RPMI7951 (cell line): ENCODE measurements at regions not wholly inside any gene's neighbourhood (a gene's known extent, or its start where the extent isn't known, plus 50 kb on each side); places are given as distances from the start of the nearest gene placed in this dataset.
"Not testable (repeated sequence)": the region's sequence is repeated elsewhere in the genome, so short reads cannot be mapped to it uniquely, and the experiment has no call there.

Experiments
- DNase-seq: peaks from one replicate; pipeline ENCODE4 v3.0.0-alpha.2; 2012; ENCODE audit warnings: low read depth

- peak; percentile 33 for DNase-seq
Observed at GRCh38 chr2:145931781-145932395, 1412.0 kb upstream of the ZEB2 start.

DNA sequence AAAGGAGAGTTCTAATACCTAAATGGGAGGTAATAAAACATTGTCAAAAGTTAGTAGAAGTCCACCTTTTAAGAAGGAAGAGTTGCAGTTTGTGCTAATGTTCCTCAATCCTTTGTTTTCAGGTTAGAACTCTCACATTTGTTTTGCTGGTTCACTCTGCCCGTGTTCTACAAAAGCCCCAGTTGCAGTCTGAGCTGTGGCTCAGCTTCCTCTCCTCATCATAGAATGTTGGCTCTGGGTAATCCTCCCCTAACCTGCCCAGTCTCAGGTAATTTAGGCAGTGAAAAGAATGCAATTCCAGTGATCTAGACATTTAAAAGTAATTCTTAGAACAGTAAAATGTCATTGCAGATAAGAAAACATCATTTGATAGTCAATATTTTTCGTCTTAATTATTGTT is 1410.4 kb upstream of the ZEB2 start:
- DNase-seq: no peak

DNA sequence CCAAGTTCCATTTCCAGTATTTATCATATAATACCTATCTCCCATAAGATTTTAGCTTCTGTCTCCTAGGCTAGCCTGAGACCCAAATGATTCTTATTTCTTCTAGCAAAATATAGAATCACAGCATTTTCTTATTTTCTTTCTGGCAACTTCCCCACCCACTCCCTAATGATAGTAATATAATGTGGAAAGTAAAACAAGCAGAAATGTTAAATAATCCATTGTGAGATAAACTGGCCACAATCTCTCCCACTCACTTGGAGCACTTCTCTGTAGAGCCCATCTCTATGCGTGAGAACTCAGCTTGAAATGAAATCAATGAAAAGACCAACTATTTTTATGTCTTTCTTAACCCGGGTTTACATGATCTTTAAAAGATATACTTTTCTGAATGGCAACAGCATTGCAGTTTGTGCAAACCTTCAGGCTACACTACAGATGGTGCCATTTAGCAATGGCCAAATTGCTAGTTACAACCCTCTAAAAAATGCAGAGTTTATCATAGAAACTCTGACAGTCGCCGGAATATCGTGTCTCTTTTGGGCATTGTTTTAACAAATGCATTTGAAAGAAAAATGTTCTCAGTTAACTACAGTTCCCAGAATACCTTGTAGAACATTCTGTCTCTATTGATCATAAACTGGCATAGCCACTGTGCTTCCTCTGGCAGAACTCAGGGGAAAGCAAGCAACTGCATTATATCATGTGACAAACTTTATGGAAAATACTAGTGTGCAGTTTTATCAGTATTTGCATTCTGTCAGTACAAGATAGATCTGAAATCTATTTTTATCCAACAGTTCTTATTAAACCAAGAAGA is 1407.4 kb upstream of the ZEB2 start:
- DNase-seq: no peak

DNA sequence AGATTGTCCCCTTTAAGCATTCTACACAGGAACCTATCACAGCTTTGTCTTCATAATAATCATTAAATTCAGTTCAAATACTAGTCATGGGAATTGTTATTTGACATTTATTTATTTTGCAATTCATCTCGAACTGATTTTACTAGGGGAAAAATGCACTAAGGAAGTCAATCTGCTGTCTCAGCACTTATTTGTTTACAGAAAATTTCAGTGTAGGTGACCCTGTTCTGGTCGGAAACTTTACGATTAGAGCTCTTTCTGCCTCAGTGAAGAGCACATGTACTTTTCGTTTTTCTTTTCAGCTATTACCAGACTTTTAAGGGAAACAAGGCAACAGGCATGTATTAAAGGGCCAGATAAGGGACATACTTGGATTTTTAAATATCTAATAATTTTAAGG is 1405.7 kb upstream of the ZEB2 start:
- DNase-seq: no peak

DNA sequence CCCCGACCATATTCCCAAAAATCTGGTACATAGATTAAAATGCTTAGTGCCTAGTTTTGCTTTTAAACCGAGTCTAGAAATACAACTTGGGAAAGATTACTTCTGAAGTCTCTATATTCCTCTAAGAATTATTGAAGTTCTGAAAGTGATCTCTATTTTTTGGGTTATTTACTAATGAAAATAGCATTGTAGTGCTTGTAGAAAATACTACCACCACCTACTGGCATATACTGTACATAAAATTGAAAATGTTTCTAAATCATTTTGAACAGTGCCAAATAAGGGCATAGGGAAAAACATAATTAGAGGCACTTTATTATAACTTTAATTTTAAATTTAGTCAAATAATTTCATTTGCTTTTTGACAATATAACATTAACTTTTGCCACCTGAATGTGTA is 1399.6 kb upstream of the ZEB2 start:
- DNase-seq: no peak

DNA sequence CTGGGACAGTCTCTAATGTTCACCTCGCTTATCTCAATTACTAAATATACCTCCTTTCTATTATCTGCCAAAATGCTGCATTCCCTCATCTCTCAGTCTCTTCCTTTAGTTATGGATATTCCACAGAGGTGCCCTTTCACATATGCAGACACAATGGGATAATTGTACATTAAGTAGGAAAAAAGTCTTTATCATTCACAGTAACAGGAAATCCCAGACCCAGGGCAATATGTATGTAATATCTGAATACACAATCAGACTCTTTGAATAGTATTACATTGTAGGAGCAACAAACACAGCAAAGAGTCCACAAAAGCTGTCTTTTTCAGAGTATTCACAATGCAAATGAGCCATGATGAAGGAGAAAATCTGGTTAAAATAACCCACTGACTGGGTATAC is 1399.0 kb upstream of the ZEB2 start:
- DNase-seq: peak; percentile 31

DNA sequence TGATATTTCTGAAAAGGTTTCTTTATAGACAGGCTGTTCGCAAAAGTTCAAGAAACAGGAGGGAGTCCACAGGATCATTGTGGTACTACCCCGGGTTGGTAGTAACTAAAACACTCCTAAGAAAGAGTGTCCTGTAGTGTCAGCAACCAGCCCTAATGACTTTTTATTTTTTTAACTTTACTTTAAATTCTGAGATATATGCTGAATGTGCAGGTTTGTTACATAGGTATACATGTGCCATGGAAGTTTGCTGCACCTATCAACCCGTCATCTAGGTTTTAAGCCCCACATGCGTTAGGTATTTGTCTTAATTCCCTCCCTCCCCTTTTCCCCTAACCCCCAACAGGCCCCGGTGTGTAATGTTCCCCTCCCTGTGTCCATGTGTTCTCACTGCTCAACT is 1396.9 kb upstream of the ZEB2 start:
- no peak for DNase-seq

GRCh38 chr2:145914716-145915115 is 1394.8 kb upstream of the ZEB2 start:
- no peak for DNase-seq

DNA sequence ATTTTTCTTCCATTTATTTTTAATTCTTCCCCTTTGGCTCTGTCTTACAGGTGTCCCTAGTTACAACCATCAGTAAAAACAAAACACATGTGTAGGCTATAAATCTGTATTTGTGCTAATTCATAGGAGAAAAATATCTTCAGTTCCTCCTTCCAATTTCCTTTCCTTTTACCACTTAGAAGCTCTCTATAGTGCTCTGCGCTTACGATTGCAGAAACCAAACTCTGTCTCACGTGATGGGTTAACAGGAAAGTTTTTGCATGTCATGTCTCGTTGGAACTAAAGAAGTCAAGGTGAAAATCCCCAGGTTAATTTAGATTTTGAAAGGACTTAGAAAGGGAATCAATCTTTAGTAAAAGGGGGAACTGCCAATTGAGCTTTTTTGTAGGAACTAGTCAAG is 1390.5 kb upstream of the ZEB2 start:
- no peak for DNase-seq

DNA sequence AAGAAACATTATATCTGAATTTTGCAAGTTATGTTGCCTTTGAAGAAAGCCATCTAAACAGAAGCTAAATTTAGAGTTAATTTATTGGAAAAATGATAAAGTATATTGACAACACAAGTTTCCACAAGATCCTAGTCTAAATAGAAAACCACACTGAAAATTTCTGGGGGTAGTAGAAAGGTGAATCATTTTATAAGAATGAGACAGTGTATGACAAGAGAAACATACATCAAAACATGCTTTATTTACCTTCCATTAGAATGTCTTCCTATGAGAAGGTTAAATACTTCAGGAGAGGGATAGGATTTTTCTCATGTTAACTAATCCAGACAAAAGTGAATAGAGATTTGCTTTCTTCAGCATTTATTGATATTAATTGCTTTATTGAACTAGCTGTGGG is 1389.8 kb upstream of the ZEB2 start:
- no peak for DNase-seq

GRCh38 chr2:145909175-145909755 is 1389.3 kb upstream of the ZEB2 start:
- DNase-seq: no peak

DNA sequence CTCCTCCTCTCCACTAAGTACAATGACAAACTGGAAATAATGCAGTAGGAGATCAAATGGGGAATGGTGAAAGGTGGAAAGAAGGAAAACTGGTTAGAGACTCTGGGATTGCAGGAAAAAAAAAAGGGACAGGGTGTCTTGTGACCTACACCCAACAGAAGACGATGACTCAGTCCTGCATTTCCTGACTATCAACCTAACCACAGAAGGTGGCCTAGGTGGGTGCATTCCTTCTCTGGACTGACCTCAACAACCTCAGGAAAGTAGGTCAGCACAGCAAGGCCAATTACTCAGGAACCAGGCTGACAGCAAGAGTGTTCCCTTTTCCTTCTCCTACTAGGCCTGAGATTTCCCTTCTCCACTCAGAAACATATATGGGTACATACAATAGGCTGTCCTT is 1386.4 kb upstream of the ZEB2 start:
- DNase-seq: no peak

GRCh38 chr2:145905371-145905770 is 1385.5 kb upstream of the ZEB2 start:
- no peak for DNase-seq

- no peak for DNase-seq
Observed at GRCh38 chr2:145897151-145897550, 1377.2 kb upstream of the ZEB2 start.

GRCh38 chr2:145887915-145888314 is 1368.0 kb upstream of the ZEB2 start:
- no peak for DNase-seq

GRCh38 chr2:145880997-145881396 is 1361.1 kb upstream of the ZEB2 start:
- not testable (repeated sequence) for DNase-seq

- no peak for DNase-seq
Observed at GRCh38 chr2:145875016-145875415, 1355.1 kb upstream of the ZEB2 start.

DNA sequence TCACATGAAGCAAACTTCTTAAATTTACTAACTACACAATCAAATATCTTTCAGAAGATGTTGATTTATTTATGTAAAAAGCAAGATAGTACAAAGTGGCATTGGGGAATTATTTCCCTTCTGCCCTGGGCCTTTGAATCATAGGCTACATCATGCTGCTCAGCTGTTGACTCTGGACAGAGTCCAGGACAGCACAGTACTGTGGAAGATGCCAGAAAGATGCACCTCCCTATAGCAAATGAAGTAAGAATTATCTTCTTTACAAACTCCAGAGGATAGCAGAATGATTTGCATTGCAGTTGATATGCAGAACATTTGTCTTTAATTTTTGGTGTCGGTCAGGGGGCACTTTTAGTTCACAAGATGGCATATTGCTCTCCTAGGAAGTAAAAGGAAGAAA is 1354.5 kb upstream of the ZEB2 start:
- DNase-seq: peak; percentile 11

- DNase-seq: no peak
Observed at GRCh38 chr2:145864501-145864900, 1344.6 kb upstream of the ZEB2 start.

DNA sequence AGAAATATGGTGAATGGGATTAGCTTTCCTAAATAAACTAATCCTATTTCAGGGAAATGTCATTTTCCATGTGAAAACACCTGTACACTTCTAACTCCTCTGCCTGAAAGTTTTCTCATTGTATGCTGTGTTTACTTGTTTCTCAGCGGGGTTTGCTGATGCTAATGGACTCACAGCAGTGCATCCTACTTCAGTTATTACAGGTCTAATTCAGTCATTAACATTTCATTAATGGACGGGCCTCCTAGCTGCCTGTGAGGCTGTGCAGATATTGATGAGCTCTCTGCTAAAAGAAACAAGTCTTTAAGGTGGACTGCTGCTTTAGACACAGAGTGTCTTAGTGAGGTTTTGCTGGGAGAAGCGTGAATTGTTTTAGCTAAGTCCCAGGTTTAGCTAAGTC is 1342.0 kb upstream of the ZEB2 start:
- DNase-seq: no peak

GRCh38 chr2:145860083-145860482 is 1340.2 kb upstream of the ZEB2 start:
- no peak for DNase-seq

GRCh38 chr2:145855142-145855541 is 1335.2 kb upstream of the ZEB2 start:
- DNase-seq: no peak

DNA sequence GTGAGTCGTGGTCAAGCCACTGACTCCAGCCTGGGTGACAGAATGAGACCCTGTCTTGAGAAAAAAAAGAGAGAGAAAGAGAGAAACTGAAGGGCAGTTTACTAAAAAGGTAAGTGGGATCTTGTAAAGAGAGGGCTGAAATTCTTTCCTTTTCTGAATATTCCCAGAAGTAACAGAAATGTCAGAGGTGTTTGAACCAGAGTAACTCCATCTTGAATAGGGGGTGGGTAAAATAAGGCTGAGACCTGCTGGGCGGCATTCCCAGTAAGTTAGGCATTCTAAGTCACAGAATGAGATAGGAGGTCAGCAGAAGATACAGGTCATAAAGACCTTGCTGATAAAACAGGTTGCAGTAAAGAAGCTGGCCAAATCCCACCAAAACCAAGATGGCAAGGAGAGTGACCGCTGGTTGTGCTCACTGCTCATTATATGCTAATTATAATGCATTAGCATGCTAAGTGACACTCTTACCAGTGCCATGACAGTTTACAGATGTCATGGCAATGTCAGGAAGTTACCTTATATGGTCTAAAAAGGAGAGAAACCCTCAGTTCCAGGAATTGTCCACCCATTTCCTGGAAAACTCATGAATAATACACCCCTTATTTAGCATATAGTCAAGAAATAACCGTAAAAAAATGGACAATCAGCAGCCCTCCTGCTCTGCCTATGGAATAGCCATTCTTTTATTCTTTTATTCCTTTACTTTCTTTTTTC is 1334.3 kb upstream of the ZEB2 start:
- DNase-seq: no peak
